Activated CD4-positive, alpha-beta T cell treated with anti-CD3 and anti-CD28 coated beads, Interleukin-2, amount 10 ng/mL, durations not matched to agents 7 days and 5 days (primary cell): ENCODE measurements at regions not wholly inside any gene's neighbourhood (a gene's known extent, or its start where the extent isn't known, plus 50 kb on each side); places are given as distances from the start of the nearest gene placed in this dataset.

Source experiments
- CTCF ChIA-PET: fragments of 350-600 bp; sonication (Branson Sonifier 250); formaldehyde crosslinking; loops from one replicate; lab custom pipeline; 2021; ENCODE audit warnings: antibody characterized with exemption; lab: Charles Lee
- POLR2A ChIA-PET: fragments of 350-600 bp; sonication (Branson Sonifier 250); formaldehyde crosslinking; loops from one replicate; lab custom pipeline; 2021; ENCODE audit warnings: antibody characterized with exemption; lab: Charles Lee
- DNase-seq: peaks from one replicate; pipeline ENCODE4 v3.0.0-alpha.2; 2020
- H3K27ac Mint-ChIP-seq: one replicate; pipeline ENCODE4 v1.8.0; 2021; ENCODE audit warnings: mild to moderate bottlenecking, moderate library complexity, mixed read lengths
- H3K27me3 Mint-ChIP-seq: one replicate; pipeline ENCODE4 v1.8.0; 2021; ENCODE audit warnings: mixed read lengths
- H3K36me3 Mint-ChIP-seq: one replicate; pipeline ENCODE4 v1.8.0; 2021; ENCODE audit warnings: low read depth, mixed read lengths
- H3K4me1 Mint-ChIP-seq: one replicate; pipeline ENCODE4 v1.8.0; 2021; ENCODE audit warnings: mixed read lengths
- H3K4me3 Mint-ChIP-seq: one replicate; pipeline ENCODE4 v1.8.0; 2021; ENCODE audit warnings: mild to moderate bottlenecking, moderate library complexity, mixed read lengths
- H3K9me3 Mint-ChIP-seq: one replicate; pipeline ENCODE4 v1.8.0; 2021; ENCODE audit warnings: mixed read lengths

- H3K36me3 Mint-ChIP-seq, result no peaks in the 10 kb centered on the region
- no peak overlapping the region for H3K4me3 Mint-ChIP-seq
- no peaks in the 10 kb centered on the region for H3K9me3 Mint-ChIP-seq
- no peak overlapping the region for H3K27ac Mint-ChIP-seq
- ChIA-PET CTCF (interaction anchor here (0.7 to 1.1 kb wide), 2 partner anchors 13 to 568 kb away, joined by 3 to 4 read pairs; no protein-coding TSS in a partner anchor), POLR2A (no interaction called here)
- H3K4me1 Mint-ChIP-seq, result no peaks in the 10 kb centered on the region
- peaks cover 5% of the 10 kb centered on the region for H3K27me3 Mint-ChIP-seq
- no peak for DNase-seq
Measured at GRCh38 chr10:78616125-78616695, 452.6 kb upstream of the ZMIZ1 start.

GRCh38 chr10:78617115-78617514, 451.7 kb upstream of the ZMIZ1 start:
- no peak for DNase-seq
- Mint-ChIP-seq H3K9me3 (no peaks in the 10 kb centered on the region), H3K36me3 (no peaks in the 10 kb centered on the region), H3K4me1 (no peaks in the 10 kb centered on the region), H3K27ac (no peak overlapping the region), H3K4me3 (no peak overlapping the region), H3K27me3 (peaks cover 2% of the 10 kb centered on the region)
- ChIA-PET POLR2A (interaction anchor here (0.7 kb wide), 1 partner anchor 35 kb away, joined by 4 read pairs; no protein-coding TSS in a partner anchor), CTCF (no interaction called here)

GRCh38 chr10:78617631-78618030, 451.1 kb upstream of the ZMIZ1 start:
- Mint-ChIP-seq H3K27me3 (peaks cover 2% of the 10 kb centered on the region), H3K9me3 (no peaks in the 10 kb centered on the region), H3K4me3 (no peak overlapping the region), H3K4me1 (no peaks in the 10 kb centered on the region), H3K36me3 (no peaks in the 10 kb centered on the region), H3K27ac (no peak overlapping the region)
- CTCF ChIA-PET, result interaction anchor here (0.5 kb wide), 1 partner anchor 444 kb away, joined by 3 read pairs; no protein-coding TSS in a partner anchor
- POLR2A ChIA-PET, result interaction anchor here (0.7 kb wide), 1 partner anchor 35 kb away, joined by 4 read pairs; no protein-coding TSS in a partner anchor
- no peak for DNase-seq

DNA sequence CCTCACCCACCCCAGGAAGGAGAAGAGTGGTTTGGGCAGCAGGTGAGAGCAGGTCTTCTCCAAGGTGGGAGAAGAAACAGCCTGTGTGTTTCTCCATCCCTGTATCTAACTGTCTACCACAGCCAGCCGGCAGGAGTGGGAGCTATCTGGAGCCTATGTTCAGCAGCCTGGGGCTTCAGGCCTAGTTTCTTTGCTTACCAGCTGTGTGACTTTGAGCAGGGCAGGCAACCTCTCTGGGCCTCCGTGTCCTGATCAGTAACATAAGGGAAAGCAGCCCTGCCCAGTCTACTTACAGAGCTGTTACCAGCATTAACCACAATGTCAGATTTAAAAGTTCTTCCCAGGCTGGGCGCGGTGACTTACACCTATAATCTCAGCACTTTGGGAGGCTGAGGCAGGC, 450.7 kb upstream of the ZMIZ1 start:
- Mint-ChIP-seq H3K4me3 (no peak overlapping the region), H3K27ac (no peak overlapping the region), H3K27me3 (peaks cover 2% of the 10 kb centered on the region), H3K36me3 (no peaks in the 10 kb centered on the region), H3K4me1 (no peaks in the 10 kb centered on the region), H3K9me3 (no peaks in the 10 kb centered on the region)
- ChIA-PET POLR2A (no interaction called here), CTCF (interaction anchor here (0.5 kb wide), 1 partner anchor 444 kb away, joined by 3 read pairs; no protein-coding TSS in a partner anchor)
- no peak for DNase-seq

DNA sequence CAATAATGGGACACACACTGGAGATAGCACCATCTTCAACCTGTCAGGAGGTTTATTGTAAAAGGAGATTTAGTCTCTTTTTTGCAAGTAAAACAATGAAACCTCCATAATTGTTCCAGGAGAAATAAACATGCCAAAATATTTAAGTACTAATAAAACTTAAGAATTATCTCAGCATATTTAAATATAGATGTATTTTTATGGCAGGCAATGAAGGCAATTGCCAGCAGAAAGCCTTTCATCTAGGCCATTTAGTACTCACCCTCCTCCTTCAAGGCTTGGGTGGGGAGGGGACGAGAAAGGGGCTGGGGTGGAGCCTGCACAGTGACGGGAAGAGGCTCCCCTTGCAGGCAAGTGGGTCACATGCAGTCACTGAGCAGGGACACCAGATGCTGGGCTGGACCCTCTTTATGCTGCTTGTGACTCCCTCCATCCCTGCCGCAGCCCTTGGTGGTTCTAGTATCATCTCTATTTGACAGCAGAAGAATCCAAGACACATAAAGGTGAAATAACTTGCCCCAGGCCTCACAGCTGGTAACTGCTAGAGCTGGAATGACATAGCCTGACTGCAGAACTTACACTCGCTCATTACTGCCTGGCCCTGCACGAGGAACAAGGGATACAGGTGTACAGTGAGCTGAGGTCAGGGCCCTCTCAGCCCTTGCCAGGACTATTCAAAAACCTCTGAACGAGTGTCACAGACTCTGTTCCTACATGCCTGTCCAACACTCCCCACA, 449.5 kb upstream of the ZMIZ1 start:
- no peak overlapping the region for H3K27ac Mint-ChIP-seq
- H3K4me1 Mint-ChIP-seq, result no peaks in the 10 kb centered on the region
- ChIA-PET POLR2A (no interaction called here), CTCF (no interaction called here)
- no peak overlapping the region for H3K4me3 Mint-ChIP-seq
- no peaks in the 10 kb centered on the region for H3K36me3 Mint-ChIP-seq
- peaks cover 5% of the 10 kb centered on the region for H3K27me3 Mint-ChIP-seq
- DNase-seq, result no peak
- no peaks in the 10 kb centered on the region for H3K9me3 Mint-ChIP-seq

- Mint-ChIP-seq H3K4me1 (no peaks in the 10 kb centered on the region), H3K36me3 (no peaks in the 10 kb centered on the region), H3K27ac (no peak overlapping the region), H3K4me3 (no peak overlapping the region), H3K9me3 (no peaks in the 10 kb centered on the region), H3K27me3 (peaks cover 8% of the 10 kb centered on the region)
- DNase-seq, result no peak
- CTCF ChIA-PET, result no interaction called here
- POLR2A ChIA-PET, result no interaction called here
Measured at GRCh38 chr10:78619896-78620295, 448.9 kb upstream of the ZMIZ1 start.

- no peaks in the 10 kb centered on the region for H3K4me1 Mint-ChIP-seq
- ChIA-PET CTCF (no interaction called here), POLR2A (no interaction called here)
- no peak for DNase-seq
- H3K4me3 Mint-ChIP-seq, result no peak overlapping the region
- no peak overlapping the region for H3K27ac Mint-ChIP-seq
- H3K27me3 Mint-ChIP-seq, result peaks cover 8% of the 10 kb centered on the region
- H3K36me3 Mint-ChIP-seq, result no peaks in the 10 kb centered on the region
- no peaks in the 10 kb centered on the region for H3K9me3 Mint-ChIP-seq
Measured at GRCh38 chr10:78620985-78621799, 447.6 kb upstream of the ZMIZ1 start.

GRCh38 chr10:78623578-78624215, 445.1 kb upstream of the ZMIZ1 start:
- Mint-ChIP-seq H3K27ac (no peak overlapping the region), H3K36me3 (no peaks in the 10 kb centered on the region), H3K4me3 (no peak overlapping the region), H3K27me3 (peaks cover 8% of the 10 kb centered on the region), H3K4me1 (no peaks in the 10 kb centered on the region), H3K9me3 (no peaks in the 10 kb centered on the region)
- POLR2A ChIA-PET, result no interaction called here
- no peak for DNase-seq
- CTCF ChIA-PET, result interaction anchor here (0.6 kb wide), 1 partner anchor 344 kb away, joined by 3 read pairs; no protein-coding TSS in a partner anchor

GRCh38 chr10:78624791-78625190, 444.0 kb upstream of the ZMIZ1 start:
- no peaks in the 10 kb centered on the region for H3K4me1 Mint-ChIP-seq
- no peaks in the 10 kb centered on the region for H3K9me3 Mint-ChIP-seq
- ChIA-PET POLR2A (no interaction called here), CTCF (interaction anchor here (0.7 to 0.9 kb wide), 2 partner anchors 8 to 76 kb away, joined by 3 read pairs; no protein-coding TSS in a partner anchor)
- H3K27ac Mint-ChIP-seq, result no peak overlapping the region
- H3K4me3 Mint-ChIP-seq, result no peak overlapping the region
- peaks cover 8% of the 10 kb centered on the region for H3K27me3 Mint-ChIP-seq
- no peak for DNase-seq
- no peaks in the 10 kb centered on the region for H3K36me3 Mint-ChIP-seq

- Mint-ChIP-seq H3K4me1 (no peaks in the 10 kb centered on the region), H3K36me3 (no peaks in the 10 kb centered on the region), H3K4me3 (no peak overlapping the region), H3K27me3 (peaks cover 8% of the 10 kb centered on the region), H3K27ac (no peak overlapping the region), H3K9me3 (no peaks in the 10 kb centered on the region)
- CTCF ChIA-PET, result no interaction called here
- DNase-seq, result no peak
- POLR2A ChIA-PET, result no interaction called here
Measured at GRCh38 chr10:78626471-78626870, 442.3 kb upstream of the ZMIZ1 start.

- Mint-ChIP-seq H3K27me3 (peaks cover 8% of the 10 kb centered on the region), H3K36me3 (no peaks in the 10 kb centered on the region), H3K4me1 (no peaks in the 10 kb centered on the region), H3K27ac (no peak overlapping the region), H3K9me3 (no peaks in the 10 kb centered on the region), H3K4me3 (no peak overlapping the region)
- CTCF ChIA-PET, result interaction anchor here (0.8 kb wide), 1 partner anchor 23 kb away, joined by 3 read pairs; no protein-coding TSS in a partner anchor
- no peak for DNase-seq
- POLR2A ChIA-PET, result no interaction called here
Measured at GRCh38 chr10:78627254-78627795, 441.4 kb upstream of the ZMIZ1 start.

DNA sequence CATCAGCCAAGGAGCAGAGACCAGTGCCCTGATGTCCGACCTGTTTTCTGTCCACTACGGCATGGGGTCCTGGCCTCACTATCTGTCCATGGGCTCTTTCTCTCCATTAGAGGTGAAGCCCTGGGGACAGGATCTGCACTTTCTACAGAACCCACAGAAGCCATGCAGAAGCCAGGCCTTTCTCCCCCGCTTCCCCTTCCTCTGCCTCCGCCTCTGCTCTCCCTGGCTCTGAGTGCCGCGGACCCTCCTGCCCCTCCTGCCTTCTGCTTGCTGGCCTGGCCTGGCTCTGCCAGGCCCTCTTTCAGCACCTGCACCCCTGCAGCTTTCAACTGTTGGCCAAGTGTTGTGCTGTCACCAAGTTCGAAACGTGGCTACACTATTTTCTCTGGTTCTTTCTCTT, 439.8 kb upstream of the ZMIZ1 start:
- H3K27ac Mint-ChIP-seq, result no peak overlapping the region
- H3K9me3 Mint-ChIP-seq, result no peaks in the 10 kb centered on the region
- H3K27me3 Mint-ChIP-seq, result peaks cover 3% of the 10 kb centered on the region
- no peak overlapping the region for H3K4me3 Mint-ChIP-seq
- H3K4me1 Mint-ChIP-seq, result no peaks in the 10 kb centered on the region
- ChIA-PET CTCF (interaction anchor here (0.9 kb wide), 1 partner anchor 13 kb away, joined by 4 read pairs; no protein-coding TSS in a partner anchor), POLR2A (no interaction called here)
- no peak for DNase-seq
- no peaks in the 10 kb centered on the region for H3K36me3 Mint-ChIP-seq
